GM12878 (cell line): ENCODE measurements at regions not wholly inside any gene's neighbourhood (a gene's known extent, or its start where the extent isn't known, plus 50 kb on each side); places are given as distances from the start of the nearest gene placed in this dataset.

Experiments used
- BHLHE40 ChIP-seq, 2 experiments: fragments of 450-650 bp in 1 of 2; IDR thresholded peaks; 2 replicates each; pipeline ENCODE4 v1.6.1; 2011 to 2017; ENCODE audit warnings: low read depth in 2 of 2, borderline replicate concordance in 1 of 2, improper control_type of control experiment in 1 of 2, low read length in 1 of 2, mild to moderate bottlenecking in 1 of 2
- EED ChIP-seq: sonication (generic); IDR thresholded peaks from 2 replicates; pipeline ENCODE4 v1.6.1; 2016; ENCODE audit warnings: antibody characterized with exemption, low read depth
- EGR1 ChIP-seq, 2 experiments: IDR thresholded peaks; 1 replicate in 1 of 2; 2 replicates in 1 of 2; pipeline ENCODE4 v1.6.1; 2011 to 2012; ENCODE audit warnings: low read depth in 2 of 2, low read length in 2 of 2, borderline replicate concordance in 1 of 2, mild to moderate bottlenecking in 1 of 2, moderate library complexity in 1 of 2
- SIN3A ChIP-seq: IDR thresholded peaks from 2 replicates; pipeline ENCODE4 v1.6.1; 2012; ENCODE audit warnings: low read depth, low read length, improper control_type of control experiment

GRCh38 chr2:145160855-145161254, 640.9 kb upstream of the ZEB2 start:
- TF ChIP-seq EED (no peak), BHLHE40 (IDR thresholded peaks at IDR 0.05; ENCODE audit: borderline replicate concordance in 1 of 2, low read depth in 2 of 2, low read length in 1 of 2) (no peak), SIN3A (no peak), EGR1 (IDR thresholded peaks at IDR 0.05; ENCODE audit: borderline replicate concordance in 1 of 2, low read depth in 2 of 2, low read length in 2 of 2) (no peak)
